ENCODE measurements at regions not wholly inside any gene's neighbourhood (a gene's known extent, or its start where the extent isn't known, plus 50 kb on each side); places are given as distances from the start of the nearest gene placed in this dataset.

GRCh38 chr1:184903111-184903692 is 71.1 kb downstream of the NIBAN1 start:
- TF ChIP-seq EZH2 (IDR thresholded peaks at IDR 0.05; ENCODE audit: insufficient read depth, low read length) (no peak), CTCF (IDR thresholded peaks at IDR 0.05; ENCODE audit: insufficient read depth, low read depth, low read length) (no peak)

Measured in astrocyte (in vitro differentiated cells and primary cell).